Activated T-cell treated with anti-CD3 and anti-CD28 coated beads for 48 hours (primary cell): ENCODE measurements at regions not wholly inside any gene's neighbourhood (a gene's known extent, or its start where the extent isn't known, plus 50 kb on each side); places are given as distances from the start of the nearest gene placed in this dataset.

Experiments used
- DNase-seq: peaks from one replicate; pipeline ENCODE4 v3.0.0-alpha.2; 2020; ENCODE audit warnings: low read depth

GRCh38 chr11:122348659-122349409 lies 232.8 kb upstream of the BLID start:
- no peak for DNase-seq

DNA sequence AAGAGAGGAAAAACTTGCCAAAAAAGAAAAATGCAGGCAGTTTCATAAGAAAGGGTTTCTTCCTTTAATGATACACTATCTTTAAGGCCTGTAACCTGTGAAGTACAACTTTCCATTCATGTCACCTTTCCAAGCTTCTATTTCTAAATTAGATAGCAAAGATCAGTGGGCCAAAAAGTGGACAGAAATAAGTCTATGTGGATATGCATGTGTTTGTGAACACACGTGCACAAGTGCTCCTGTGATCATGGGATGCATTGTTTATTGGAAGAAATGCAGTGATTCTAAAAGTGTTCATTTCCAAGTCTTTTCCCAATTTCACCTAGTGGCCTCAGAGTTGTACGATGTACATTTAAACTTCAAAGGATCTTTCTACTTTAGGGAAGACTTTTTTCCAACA lies 230.0 kb upstream of the BLID start:
- DNase-seq, result no peak

DNA sequence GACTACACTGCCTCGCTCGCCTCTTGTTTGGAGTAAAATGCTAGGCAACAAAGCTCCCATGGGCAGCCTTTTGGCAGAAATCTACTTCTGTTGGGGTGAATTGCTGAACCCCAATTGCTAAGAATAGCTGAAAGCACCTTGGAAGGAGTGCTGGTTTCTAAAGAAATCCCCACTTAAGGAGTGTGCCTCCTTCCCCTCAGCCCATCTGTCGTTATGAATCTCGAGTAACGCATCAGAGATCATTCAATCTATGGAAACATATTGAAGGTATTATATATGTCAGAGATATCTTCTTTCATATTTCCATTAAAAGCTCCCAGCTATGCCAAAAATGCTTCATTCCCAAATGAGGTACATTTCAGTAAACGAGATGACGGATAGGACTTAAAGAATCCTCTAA lies 229.6 kb upstream of the BLID start:
- no peak for DNase-seq

- DNase-seq, result no peak
Observed at GRCh38 chr11:122344215-122344614, 228.2 kb upstream of the BLID start.

DNA sequence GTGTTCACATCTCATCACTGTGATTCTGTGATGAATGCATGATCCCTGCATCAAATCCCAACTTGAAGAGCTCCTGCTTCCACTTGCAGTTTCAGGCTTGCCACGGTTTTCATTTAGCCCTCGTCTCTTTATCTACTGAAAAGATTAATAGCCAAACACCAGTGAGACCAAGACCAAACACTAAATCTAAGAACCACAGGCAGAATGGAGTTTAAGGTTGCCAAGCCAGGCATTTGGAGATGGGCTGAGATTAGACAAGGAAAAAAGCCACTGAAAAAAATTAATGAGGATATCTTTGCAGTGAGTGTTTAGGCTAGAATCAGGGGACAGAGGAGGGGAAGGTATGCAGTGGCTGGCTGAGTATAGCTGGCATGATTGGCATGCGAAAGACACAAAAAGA lies 227.2 kb upstream of the BLID start:
- no peak for DNase-seq

DNA sequence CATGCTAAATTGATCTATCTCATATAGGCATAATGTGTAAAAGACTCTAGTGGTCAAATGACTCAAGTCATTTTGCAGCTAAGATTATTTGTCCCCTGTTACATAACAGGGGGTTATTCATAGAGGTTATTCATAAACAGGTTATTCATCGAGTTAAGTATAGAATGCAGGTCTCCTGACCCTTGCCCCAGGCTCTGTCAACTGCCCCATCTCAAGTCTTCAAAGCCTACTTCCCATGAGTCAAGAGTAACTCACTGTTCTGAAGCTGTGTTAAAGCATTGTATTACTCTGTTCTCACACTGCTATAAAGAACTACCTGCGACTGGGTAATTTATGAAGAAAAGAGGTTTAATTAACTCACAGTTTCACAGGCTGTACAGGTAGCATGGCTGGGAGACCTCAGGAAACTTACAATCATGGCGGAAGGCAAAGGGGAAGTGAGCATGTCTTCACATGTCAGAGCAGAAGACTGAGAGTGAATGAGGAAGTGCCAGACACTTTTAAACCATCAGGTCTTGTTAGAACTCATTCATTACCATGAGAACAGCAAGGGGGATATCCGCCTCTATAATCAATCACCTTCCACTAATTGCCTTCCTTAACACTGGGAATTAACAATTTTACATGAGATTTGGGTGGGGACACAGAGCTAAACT lies 226.2 kb upstream of the BLID start:
- DNase-seq, result no peak

DNA sequence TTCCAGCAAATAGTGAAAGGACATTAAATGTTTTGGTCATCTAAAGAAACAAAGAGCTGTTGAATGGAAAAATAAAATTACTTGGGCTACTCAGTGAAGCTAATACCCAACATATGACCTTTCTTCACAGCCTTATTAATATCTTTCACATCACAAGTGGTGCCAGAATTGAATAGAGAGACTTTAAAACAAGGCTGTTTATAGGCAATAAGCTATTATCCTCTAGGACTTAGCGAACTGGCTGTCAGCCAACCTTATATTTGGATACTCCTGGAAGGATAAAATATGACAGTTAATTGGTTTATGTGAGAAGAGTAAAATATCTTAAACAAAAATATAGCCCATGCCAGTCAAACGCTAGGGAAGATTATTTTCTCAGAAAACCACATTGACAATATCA lies 225.5 kb upstream of the BLID start:
- DNase-seq, result no peak

DNA sequence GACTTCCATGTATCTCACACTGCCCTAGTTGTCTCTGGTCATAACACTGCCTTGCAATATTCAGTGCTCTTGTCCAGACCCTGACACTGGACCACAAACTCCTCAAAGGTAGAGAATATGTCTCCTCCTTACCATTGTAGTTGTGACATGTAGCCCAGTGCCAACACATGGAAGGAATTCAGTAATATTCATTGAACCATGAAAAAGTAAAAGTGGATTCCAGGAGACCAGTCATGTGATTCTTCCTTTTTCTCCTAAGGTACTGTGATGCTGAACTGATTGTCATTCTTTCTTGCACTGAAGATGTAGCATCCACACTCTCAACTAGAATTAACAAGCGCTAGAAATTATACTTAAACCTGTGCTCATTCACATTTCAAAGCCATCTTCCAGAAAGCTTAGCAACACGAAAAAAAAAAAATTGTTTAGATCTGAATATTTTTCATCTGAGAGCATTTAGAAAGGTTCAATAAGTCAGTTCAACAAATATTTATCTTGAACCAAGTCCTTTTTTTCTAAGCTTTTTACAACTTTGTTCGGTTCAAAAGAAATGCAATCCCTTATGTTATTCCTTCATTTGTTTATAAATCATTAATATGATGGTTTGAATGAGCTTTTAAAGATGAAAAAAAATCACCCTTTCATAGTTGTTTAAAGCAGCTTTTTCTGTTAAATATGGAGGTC lies 224.7 kb upstream of the BLID start:
- no peak for DNase-seq

DNA sequence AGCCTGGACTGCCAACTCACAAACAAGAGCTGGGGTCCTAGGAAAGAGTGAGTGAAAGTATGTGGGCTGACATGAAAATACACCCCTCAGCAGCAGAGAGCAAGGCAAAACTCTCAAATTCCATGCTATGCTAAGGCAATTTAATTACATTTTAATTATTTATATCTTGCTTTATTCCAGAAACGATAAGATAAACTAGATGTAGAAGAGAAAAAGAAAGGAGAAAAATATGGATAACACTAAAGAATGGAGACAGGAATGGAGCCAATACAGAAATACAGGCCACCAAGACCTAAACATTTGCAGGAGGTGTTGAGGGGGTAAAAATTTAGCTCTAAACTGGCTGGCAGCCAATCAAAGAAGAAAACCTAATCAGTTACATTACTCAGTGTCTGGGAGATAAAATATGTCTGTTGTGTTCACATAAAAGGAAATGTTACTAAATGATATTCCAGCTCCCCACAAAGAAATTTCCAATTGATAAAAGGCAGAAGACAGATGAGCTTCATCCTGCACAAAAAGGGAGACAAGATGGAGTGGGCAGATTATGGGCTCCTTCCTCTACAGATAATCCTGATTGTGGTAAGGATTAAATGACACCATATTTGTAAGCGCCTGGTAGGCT lies 223.5 kb upstream of the BLID start:
- DNase-seq, result no peak

DNA sequence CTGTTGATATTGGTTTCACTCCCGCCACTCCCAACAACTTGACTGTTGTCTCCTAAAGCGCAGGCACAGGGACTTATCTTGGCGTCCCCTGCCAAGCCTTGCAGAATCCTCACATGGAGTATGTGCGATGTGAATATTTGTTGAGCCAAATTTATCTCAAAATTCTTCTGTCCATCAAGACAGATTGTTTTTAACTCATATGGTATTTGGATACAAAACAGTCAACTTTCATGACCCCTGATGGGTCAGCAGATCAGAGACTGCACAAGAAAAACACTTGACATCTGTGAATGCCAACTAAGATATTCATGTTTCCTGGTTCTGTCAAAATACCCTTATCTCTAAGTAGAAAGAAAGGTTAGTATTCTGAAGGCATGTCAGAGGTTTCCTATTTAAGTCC lies 221.7 kb upstream of the BLID start:
- no peak for DNase-seq

GRCh38 chr11:122337241-122337640 lies 221.2 kb upstream of the BLID start:
- no peak for DNase-seq

GRCh38 chr11:122336706-122337105 lies 220.7 kb upstream of the BLID start:
- DNase-seq, result no peak

DNA sequence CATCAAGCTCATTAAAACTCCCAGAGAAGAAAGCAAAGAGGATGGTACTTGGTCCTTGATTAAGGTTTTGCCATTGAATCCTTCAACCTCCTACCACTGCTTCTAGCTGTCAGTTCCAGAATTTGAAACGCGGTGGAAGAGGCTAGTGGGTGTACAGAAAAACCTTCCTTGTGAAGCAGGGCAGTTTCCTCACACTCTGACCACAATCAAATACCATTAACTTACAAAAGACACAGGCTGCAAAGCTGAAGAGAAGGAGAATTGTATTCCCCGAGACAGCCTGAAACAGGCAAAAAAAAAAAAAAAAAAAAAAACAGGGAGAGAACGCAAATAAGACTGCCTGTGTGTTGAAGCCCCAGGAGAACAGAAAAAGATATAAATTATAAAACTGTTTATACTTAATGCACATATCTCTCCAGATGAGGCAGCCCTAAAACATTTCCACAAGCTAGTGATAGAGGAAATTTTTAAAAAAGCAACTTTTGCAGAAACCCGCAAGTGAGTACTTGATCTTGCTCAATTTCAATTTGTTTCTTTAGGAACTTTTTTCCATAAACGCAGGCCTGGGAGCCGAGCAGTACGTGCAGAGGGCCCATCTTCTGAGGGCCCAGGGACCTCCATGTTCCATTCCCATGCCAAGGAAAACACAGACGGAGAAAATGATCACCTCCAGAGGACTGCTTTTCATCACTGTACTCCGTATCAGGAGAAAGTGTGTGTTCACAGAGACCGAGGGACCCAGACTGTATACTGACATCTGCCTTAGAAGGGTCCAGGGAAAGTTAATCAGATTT lies 218.7 kb upstream of the BLID start:
- no peak for DNase-seq

GRCh38 chr11:122333467-122333866 lies 217.5 kb upstream of the BLID start:
- no peak for DNase-seq

- DNase-seq, result no peak
Observed at GRCh38 chr11:122331079-122331478, 215.1 kb upstream of the BLID start.

GRCh38 chr11:122330279-122330965 lies 214.4 kb upstream of the BLID start:
- no peak for DNase-seq

DNA sequence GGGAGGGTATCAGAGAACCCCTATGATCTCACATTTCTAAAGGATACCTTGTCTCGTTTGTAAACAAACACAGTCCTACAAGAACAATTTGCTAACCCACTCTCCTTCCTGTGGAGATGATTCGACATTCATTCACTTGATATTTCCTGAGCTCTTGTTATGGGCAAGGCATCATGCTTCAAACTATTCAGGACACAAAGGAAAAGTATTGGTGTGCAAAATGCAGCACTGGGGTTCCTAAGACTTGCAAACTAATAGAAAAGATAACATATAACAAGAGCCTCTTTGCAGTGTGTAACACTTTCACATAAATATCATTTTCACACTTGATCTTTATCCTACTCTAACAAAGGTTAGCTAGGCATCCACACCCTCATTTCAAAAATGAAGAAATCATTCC lies 211.5 kb upstream of the BLID start:
- no peak for DNase-seq

DNA sequence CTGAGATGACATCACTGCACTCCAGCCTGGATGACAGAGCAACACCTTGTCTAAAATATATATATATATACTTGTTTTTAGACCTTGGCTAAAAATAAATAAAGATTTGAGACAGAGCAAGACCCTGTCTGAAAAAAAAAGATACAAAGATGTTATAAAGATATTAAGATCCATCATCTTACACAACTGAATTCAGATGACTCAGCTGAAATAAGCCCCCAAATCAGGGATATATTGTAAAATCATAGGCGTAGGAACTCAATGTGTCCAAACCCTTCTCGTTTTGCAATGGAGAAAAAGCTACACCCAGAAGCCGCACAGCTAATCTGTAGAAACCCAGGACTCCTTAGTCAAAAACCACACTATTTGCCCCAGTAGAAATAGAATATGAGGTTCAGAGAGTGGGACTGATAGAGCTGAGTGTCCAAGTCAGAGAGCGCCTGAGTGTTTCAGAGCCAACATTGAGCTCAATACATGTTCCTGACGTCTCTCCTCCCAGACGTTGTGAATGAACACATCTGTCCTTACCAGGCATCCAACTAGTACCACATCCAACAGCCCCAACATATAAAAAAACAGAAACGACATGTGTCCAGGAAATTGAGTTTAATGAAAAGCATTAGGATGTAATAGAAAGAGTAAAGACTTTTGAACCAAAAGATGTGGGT lies 207.9 kb upstream of the BLID start:
- DNase-seq, result no peak

- DNase-seq, result no peak
Observed at GRCh38 chr11:122322329-122322728, 206.3 kb upstream of the BLID start.

- DNase-seq, result no peak
Observed at GRCh38 chr11:122320671-122321070, 204.7 kb upstream of the BLID start.
